ENCODE measurements at regions not wholly inside any gene's neighbourhood (a gene's known extent, or its start where the extent isn't known, plus 50 kb on each side); places are given as distances from the start of the nearest gene placed in this dataset.

- in situ Hi-C loops (cut with MboI; ENCODE audit: low sequenced_read_pairs): no loop called here
- intact Hi-C loops (cut with micrococcal nuclease): no loop called here
Measured at GRCh38 chr12:19692091-19692490, 252.8 kb downstream of the AEBP2 start.

More at GRCh38 chr12:19692091-19692490, 252.8 kb downstream of the AEBP2 start:
- no peak overlapping the region for H3K23ac ChIP-seq (ENCODE audit: low read depth, low read length)
- DNase-seq: no peak
- ChIA-PET POLR2A (ENCODE audit: unreplicated experiment) (no interaction called here), CTCF (interaction anchor here (0.6 to 0.7 kb wide), 2 partner anchors 10 to 1457 kb away, joined by 3 to 6 read pairs; no protein-coding TSS in a partner anchor)
- no peak overlapping the region for H3K18ac ChIP-seq (ENCODE audit: low read depth, low read length)
- H3K9ac ChIP-seq (ENCODE audit: low read depth, low read length): no peak overlapping the region
- ATAC-seq (ENCODE audit: low read depth): no peak
- no peaks in the 10 kb centered on the region for H4K20me1 ChIP-seq (ENCODE audit: insufficient read depth, low read length)
- H3K9me1 ChIP-seq (ENCODE audit: insufficient read depth, low read length): no peaks in the 10 kb centered on the region
- no peak overlapping the region for H2AFZ ChIP-seq (replicated peaks; ENCODE audit: low read length, poor library complexity)
- H4K5ac ChIP-seq (ENCODE audit: low read depth, low read length): no peak overlapping the region
- no CpG with 5 or more reads among the region's 4 CpGs for WGBS, 2 experiments (ENCODE audit: extremely low coverage in 2 of 2, insufficient read length in 1 of 2)
- no peak overlapping the region for H4K91ac ChIP-seq (ENCODE audit: insufficient read depth, low read depth, low read length)
- H3K4me1 ChIP-seq (ENCODE audit: control insufficient read depth, insufficient read depth, low read length): peaks cover 11% of the 10 kb centered on the region
- no TSS peak for BruUV-seq (replicated peaks)
- no peak overlapping the region for H2BK15ac ChIP-seq (ENCODE audit: low read depth, low read length)
- H3K9me3 ChIP-seq (ENCODE audit: control insufficient read depth, insufficient read depth, low read length): no peaks in the 10 kb centered on the region
- no peaks in the 10 kb centered on the region for H3K27me3 ChIP-seq (ENCODE audit: control insufficient read depth, insufficient read depth, low read length)
- no peak overlapping the region for H3K4me2 ChIP-seq (ENCODE audit: low read depth, low read length)
- no peaks in the 10 kb centered on the region for H3K79me1 ChIP-seq (ENCODE audit: low read depth in 1 of 2, low read length in 2 of 2)
- H2BK120ac ChIP-seq (ENCODE audit: low read depth, low read length): no peak overlapping the region
- H2AK9ac ChIP-seq (replicated peaks; ENCODE audit: low read depth, low read length, poor library complexity): no peak overlapping the region
- no peak overlapping the region for H4K8ac ChIP-seq (ENCODE audit: low read depth in 2 of 2, low read length in 2 of 2)
- no peak overlapping the region for H2AK5ac ChIP-seq (ENCODE audit: low read depth, low read length)
- no peak overlapping the region for H3K14ac ChIP-seq (replicated peaks; ENCODE audit: low read depth, low read length)
- no peak overlapping the region for H3K56ac ChIP-seq (ENCODE audit: extremely low read depth, insufficient read depth, low read length)
- H3K27ac ChIP-seq (ENCODE audit: insufficient read depth, low read length): no peak overlapping the region
- no peaks in the 10 kb centered on the region for H3K36me3 ChIP-seq (ENCODE audit: control insufficient read depth, insufficient read depth, low read length)
- H3K4me3 ChIP-seq (ENCODE audit: insufficient read depth, low read depth, low read length): no peak overlapping the region
- TF ChIP-seq POLR2A (IDR thresholded peaks at IDR 0.05; ENCODE audit: low read depth, low read length): no peak
- TF ChIP-seq, protein P1, sequence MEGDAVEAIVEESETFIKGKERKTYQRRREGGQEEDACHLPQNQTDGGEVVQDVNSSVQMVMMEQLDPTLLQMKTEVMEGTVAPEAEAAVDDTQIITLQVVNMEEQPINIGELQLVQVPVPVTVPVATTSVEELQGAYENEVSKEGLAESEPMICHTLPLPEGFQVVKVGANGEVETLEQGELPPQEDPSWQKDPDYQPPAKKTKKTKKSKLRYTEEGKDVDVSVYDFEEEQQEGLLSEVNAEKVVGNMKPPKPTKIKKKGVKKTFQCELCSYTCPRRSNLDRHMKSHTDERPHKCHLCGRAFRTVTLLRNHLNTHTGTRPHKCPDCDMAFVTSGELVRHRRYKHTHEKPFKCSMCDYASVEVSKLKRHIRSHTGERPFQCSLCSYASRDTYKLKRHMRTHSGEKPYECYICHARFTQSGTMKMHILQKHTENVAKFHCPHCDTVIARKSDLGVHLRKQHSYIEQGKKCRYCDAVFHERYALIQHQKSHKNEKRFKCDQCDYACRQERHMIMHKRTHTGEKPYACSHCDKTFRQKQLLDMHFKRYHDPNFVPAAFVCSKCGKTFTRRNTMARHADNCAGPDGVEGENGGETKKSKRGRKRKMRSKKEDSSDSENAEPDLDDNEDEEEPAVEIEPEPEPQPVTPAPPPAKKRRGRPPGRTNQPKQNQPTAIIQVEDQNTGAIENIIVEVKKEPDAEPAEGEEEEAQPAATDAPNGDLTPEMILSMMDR (conservative IDR thresholded peaks at IDR 0.05; ENCODE audit: low read depth, low read length): no peak
- TF ChIP-seq, protein P2, sequence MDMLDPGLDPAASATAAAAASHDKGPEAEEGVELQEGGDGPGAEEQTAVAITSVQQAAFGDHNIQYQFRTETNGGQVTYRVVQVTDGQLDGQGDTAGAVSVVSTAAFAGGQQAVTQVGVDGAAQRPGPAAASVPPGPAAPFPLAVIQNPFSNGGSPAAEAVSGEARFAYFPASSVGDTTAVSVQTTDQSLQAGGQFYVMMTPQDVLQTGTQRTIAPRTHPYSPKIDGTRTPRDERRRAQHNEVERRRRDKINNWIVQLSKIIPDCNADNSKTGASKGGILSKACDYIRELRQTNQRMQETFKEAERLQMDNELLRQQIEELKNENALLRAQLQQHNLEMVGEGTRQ (IDR thresholded peaks at IDR 0.05; ENCODE audit: low read depth, low read length): no peak
- no peak for TF ChIP-seq CEBPB (IDR thresholded peaks at IDR 0.05; ENCODE audit: low read depth, low read length)
- no peak for TF ChIP-seq RFX5 (IDR thresholded peaks at IDR 0.05; ENCODE audit: low read depth, low read length)
- TF ChIP-seq MXI1 (IDR thresholded peaks at IDR 0.05; ENCODE audit: borderline replicate concordance, low read depth, low read length): no peak
- TF ChIP-seq MAZ (IDR thresholded peaks at IDR 0.05; ENCODE audit: borderline replicate concordance, low read depth, low read length): no peak
- TF ChIP-seq ELK1 (IDR thresholded peaks at IDR 0.05; ENCODE audit: borderline replicate concordance, low read depth, low read length): no peak
- TF ChIP-seq MAFK (IDR thresholded peaks at IDR 0.05; ENCODE audit: low read depth, low read length): no peak
- TF ChIP-seq BHLHE40 (IDR thresholded peaks at IDR 0.05; ENCODE audit: low read depth, low read length): no peak
- TF ChIP-seq NFE2L2 (IDR thresholded peaks at IDR 0.05; ENCODE audit: low read depth, low read length): no peak
- H2BK20ac ChIP-seq (ENCODE audit: low read depth, low read length): no peak overlapping the region
- dilution Hi-C loops (cut with HindIII; ENCODE audit: low sequenced_read_pairs, unreplicated experiment): no loop called here
- H2BK5ac ChIP-seq (ENCODE audit: low read depth, low read length, poor library complexity, severe bottlenecking): no peak overlapping the region
- no peak overlapping the region for H3K4ac ChIP-seq (ENCODE audit: low read depth, low read length)
